K562 (cell line): ENCODE measurements at regions not wholly inside any gene's neighbourhood (a gene's known extent, or its start where the extent isn't known, plus 50 kb on each side); places are given as distances from the start of the nearest gene placed in this dataset.

Experiments used
- ATAC-seq: fragments of 200-7000 bp; cut with Tn5 transposase; 3 replicates; pipeline ENCODE4 v1.9.1; 2020; ENCODE audit warnings: moderate library complexity
- BruUV-seq: library from RNA; stranded (reverse); fragments of 400-500 nt; replicated peaks from 2 replicates; lab custom pipeline; 2021; lab: Mats Ljungman, UMichigan
- CTCF ChIA-PET: fragments of 300-600 bp; formaldehyde crosslinking; extraction: SDS; loops from one replicate; lab custom pipeline; 2021; ENCODE audit warnings: low intra/inter-chr PET ratio; lab: Yijun Ruan, JAX
- POLR2A ChIA-PET: fragments of 300-600, 350-650 bp; sonication (Branson Sonifier 250); formaldehyde crosslinking; extraction: SDS; loops from one replicate; lab custom pipeline; 2021; ENCODE audit warnings: antibody characterized with exemption, inconsistent platforms; lab: Yijun Ruan, JAX
- DNase-seq, 4 experiments: peaks; one replicate each; pipeline versions ENCODE4 v3.0.0 to v3.0.0-alpha.2; 2011 to 2018; ENCODE audit warnings: low spot score in 3 of 4, mixed read lengths in 3 of 4; ENCODE audit errors: extremely low read depth in 1 of 4
- FAIRE-seq: peaks from 2 replicates; lab custom pipeline; 2011; peaks lifted over from hg19 to GRCh38; lab: Jason Lieb, UNC
- H2AFZ ChIP-seq: 2 replicates; pipeline ENCODE4 v1.6.0; 2011; ENCODE audit warnings: low read depth, low read length, control low read depth, inconsistent platforms
- H3K27ac ChIP-seq: fragments of 200-600 bp; 3 replicates; pipeline ENCODE4 v1.8.0; 2011; ENCODE audit warnings: low read depth, mild to moderate bottlenecking, control low read depth, inconsistent platforms, low read length, moderate library complexity, mixed read lengths; ENCODE audit errors: extremely low read depth
- H3K27me3 ChIP-seq, 2 experiments: fragments of 300-600 bp in 1 of 2; 2 replicates in 1 of 2; 3 replicates in 1 of 2; pipeline versions ENCODE4 v1.6.0 to v1.8.0; 2011; ENCODE audit warnings: inconsistent platforms in 2 of 2, low read length in 2 of 2, mild to moderate bottlenecking in 1 of 2, mixed read lengths in 1 of 2, moderate library complexity in 1 of 2; ENCODE audit not compliant: control insufficient read depth in 2 of 2, insufficient read depth in 2 of 2
- H3K36me3 ChIP-seq: fragments of 300-600 bp; 3 replicates; pipeline ENCODE4 v1.8.0; 2011; ENCODE audit warnings: mild to moderate bottlenecking, low read length, inconsistent platforms; ENCODE audit not compliant: control insufficient read depth, insufficient read depth
- H3K4me1 ChIP-seq, 2 experiments: fragments of 200-600 bp in 1 of 2; replicated peaks in 1 of 2; 2 replicates in 1 of 2; 3 replicates in 1 of 2; pipeline versions ENCODE4 v1.5.1 to v1.8.0; 2011; ENCODE audit warnings: inconsistent platforms in 2 of 2, low read length in 2 of 2, mild to moderate bottlenecking in 1 of 2, mixed read lengths in 1 of 2, moderate library complexity in 1 of 2; ENCODE audit not compliant: control insufficient read depth in 2 of 2, insufficient read depth in 2 of 2
- H3K4me2 ChIP-seq: 2 replicates; pipeline ENCODE4 v1.6.1; 2011; ENCODE audit warnings: low read length, control low read depth, inconsistent platforms, mixed read lengths; ENCODE audit not compliant: insufficient read depth
- H3K4me3 ChIP-seq: fragments of 200-600 bp; sonication (generic), shearing (Covaris generic); 2 replicates; pipeline ENCODE4 v1.5.1; 2016; ENCODE audit warnings: control low read depth, inconsistent platforms
- H3K79me2 ChIP-seq: fragments of 200-600 bp; 3 replicates; pipeline ENCODE4 v1.8.0; 2011; ENCODE audit warnings: low read length, inconsistent platforms; ENCODE audit not compliant: control insufficient read depth, insufficient read depth
- H3K9ac ChIP-seq, 2 experiments: 2 replicates each; pipeline versions ENCODE4 v1.6.0 to v1.6.1; 2011; ENCODE audit warnings: low read depth in 2 of 2, low read length in 2 of 2, control low read depth in 1 of 2, inconsistent platforms in 1 of 2, mild to moderate bottlenecking in 1 of 2, mixed read lengths in 1 of 2; ENCODE audit not compliant: insufficient read depth in 1 of 2
- H3K9me1 ChIP-seq: one replicate; pipeline ENCODE4 v1.6.0; 2011; ENCODE audit warnings: inconsistent platforms, mild to moderate bottlenecking, low read length, moderate library complexity; ENCODE audit not compliant: control insufficient read depth, insufficient read depth
- H3K9me3 ChIP-seq: replicated peaks from 2 replicates; pipeline ENCODE4 v1.5.1; 2011; ENCODE audit warnings: low read depth, low read length, inconsistent platforms; ENCODE audit not compliant: control insufficient read depth, insufficient read depth
- H4K20me1 ChIP-seq: replicated peaks from 2 replicates; pipeline ENCODE4 v1.6.1; 2011; ENCODE audit warnings: low read length, inconsistent platforms, mixed read lengths; ENCODE audit not compliant: control insufficient read depth, insufficient read depth
- CSDE1 ChIP-seq, 2 experiments: fragments of 450-650 bp; IDR thresholded peaks; 2 replicates each; pipeline ENCODE4 v1.6.1; 2016; ENCODE audit warnings: mild to moderate bottlenecking in 1 of 2
- FOXJ3 ChIP-seq: sonication (generic); formaldehyde crosslinking; IDR thresholded peaks from 2 replicates; pipeline ENCODE4 v1.4.0; 2020; ENCODE audit warnings: mild to moderate bottlenecking, missing genetic modification reagents
- FOXK2 ChIP-seq, 2 experiments: fragments of 450-650 bp; IDR thresholded peaks in 1 of 2; conservative IDR thresholded peaks in 1 of 2; 2 replicates each; pipeline ENCODE4 v1.6.1; 2016; ENCODE audit warnings: low read depth in 2 of 2, mild to moderate bottlenecking in 1 of 2
- JUN ChIP-seq, 2 experiments: sonication (generic) in 1 of 2; formaldehyde crosslinking in 1 of 2; IDR thresholded peaks; 2 replicates each; pipeline versions ENCODE4 v1.6.1 to v1.8.0; 2012 to 2022; ENCODE audit warnings: borderline replicate concordance in 2 of 2, mild to moderate bottlenecking in 2 of 2, improper control_type of control experiment in 1 of 2, low read depth in 1 of 2, low read length in 1 of 2, missing genetic modification reagents in 1 of 2
- NEUROD1 ChIP-seq: fragments of 150-350 bp; IDR thresholded peaks from 2 replicates; pipeline ENCODE4 v1.6.1; 2014; ENCODE audit warnings: borderline replicate concordance, low read length, low read depth; ENCODE audit not compliant: partially characterized antibody
- RNF2 ChIP-seq: sonication (generic); IDR thresholded peaks from 2 replicates; pipeline ENCODE4 v1.6.1; 2016
- TCF7L2 ChIP-seq: fragments of 150-350 bp; IDR thresholded peaks from 2 replicates; pipeline ENCODE4 v1.6.1; 2016; ENCODE audit warnings: low read depth, mild to moderate bottlenecking, low read length, moderate library complexity
- TRIM28 ChIP-seq: fragments of 450-650 bp; IDR thresholded peaks from 2 replicates; pipeline ENCODE4 v1.6.1; 2017
- ZNF561 ChIP-seq: fragments of 450-650 bp; formaldehyde crosslinking; conservative IDR thresholded peaks from 2 replicates; pipeline ENCODE4 v1.4.0; 2020; ENCODE audit warnings: mild to moderate bottlenecking, moderate library complexity
- WGBS: fragments of 100-300 bp; shearing (Covaris generic); methylation state at CpG from one replicate; pipeline ENCODE4 v1.1.6; 2016; ENCODE audit warnings: low coverage, mixed read lengths; ENCODE audit not compliant: insufficient coverage; ENCODE audit errors: missing lambda C conversion rate; 5-methylcytosine and 5-hydroxymethylcytosine counted together
- in situ Hi-C: fragments of 300-500 bp; cut with MboI; formaldehyde crosslinking; loops from 4 replicates; pipeline ENCODE4 v1.15.0; 2018; ENCODE audit warnings: inconsistent platforms, mixed read lengths
- intact Hi-C: fragments of 100-400 bp; cut with micrococcal nuclease; formaldehyde crosslinking; loops from 2 replicates; pipeline ENCODE4 v1.14.2; 2022
- TF ChIP-seq, protein P1 (sequence below): fragments of 450-650 bp; IDR thresholded peaks from 2 replicates; pipeline ENCODE4 v1.6.1; 2016; ENCODE audit warnings: borderline replicate concordance

- no peak for TF ChIP-seq TCF7L2
- TF ChIP-seq JUN (IDR thresholded peaks at IDR 0.05; ENCODE audit: borderline replicate concordance, low read depth, low read length): no peak
- no peak for TF ChIP-seq JUN (CRISPR knock-in tag; IDR thresholded peaks at IDR 0.05; ENCODE audit: borderline replicate concordance)
- TF ChIP-seq RNF2: no peak
- TF ChIP-seq FOXJ3 (CRISPR knock-in tag): no peak
These were observed 760.2 kb upstream of the AGA start (continued) for GRCh38 chr4:178202422-178202821.

DNA sequence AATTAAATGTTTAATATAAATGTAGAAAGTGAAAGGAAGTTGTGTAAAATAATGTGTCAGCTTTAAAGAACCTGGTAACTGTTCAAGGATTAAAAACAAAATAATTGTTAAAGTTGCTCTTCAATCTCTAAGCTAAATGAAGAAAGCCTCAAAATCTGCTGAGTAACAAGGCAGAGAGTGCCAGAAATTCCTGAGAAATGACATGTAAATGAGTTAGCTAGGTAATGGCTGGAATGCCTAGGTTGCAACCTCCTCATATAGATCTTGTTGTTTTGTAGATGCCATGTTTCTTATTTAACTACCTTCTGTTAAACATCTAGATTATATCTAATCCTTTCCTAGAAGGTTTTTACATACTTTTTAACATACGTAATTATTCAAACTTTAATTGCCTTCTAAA lies 763.6 kb upstream of the AGA start:
- ChIA-PET CTCF (no interaction called here), POLR2A (no interaction called here)
- Histone ChIP-seq H3K9me1 (no peaks in the 10 kb centered on the region), H3K9ac (no peak overlapping the region), H3K4me1 (no peaks in the 10 kb centered on the region), H4K20me1 (no peaks in the 10 kb centered on the region), H3K36me3 (no peaks in the 10 kb centered on the region), H3K27me3 (no peaks in the 10 kb centered on the region), H3K4me2 (no peak overlapping the region), H3K27ac (no peak overlapping the region), H3K4me3 (no peak overlapping the region), H3K79me2 (no peaks in the 10 kb centered on the region), H3K9me3 (no peaks in the 10 kb centered on the region), H2AFZ (no peak overlapping the region)
- FAIRE-seq (no peak), DNase-seq (no peak), ATAC-seq (no peak)
- intact Hi-C loops (no loop called here), in situ Hi-C loops (no loop called here)
- WGBS: 0% methylated on average over 1 of the region's 1 CpG
- BruUV-seq: no TSS peak
- no peak for TF ChIP-seq CSDE1 (IDR thresholded peaks at IDR 0.05)
- no peak for TF ChIP-seq TRIM28
- TF ChIP-seq NEUROD1: no peak
- TF ChIP-seq FOXK2 (conservative IDR thresholded peaks at IDR 0.05 in 1 of 2, IDR thresholded peaks at IDR 0.05 in 1 of 2; ENCODE audit: low read depth in 2 of 2): no peak
- TF ChIP-seq, protein P1, sequence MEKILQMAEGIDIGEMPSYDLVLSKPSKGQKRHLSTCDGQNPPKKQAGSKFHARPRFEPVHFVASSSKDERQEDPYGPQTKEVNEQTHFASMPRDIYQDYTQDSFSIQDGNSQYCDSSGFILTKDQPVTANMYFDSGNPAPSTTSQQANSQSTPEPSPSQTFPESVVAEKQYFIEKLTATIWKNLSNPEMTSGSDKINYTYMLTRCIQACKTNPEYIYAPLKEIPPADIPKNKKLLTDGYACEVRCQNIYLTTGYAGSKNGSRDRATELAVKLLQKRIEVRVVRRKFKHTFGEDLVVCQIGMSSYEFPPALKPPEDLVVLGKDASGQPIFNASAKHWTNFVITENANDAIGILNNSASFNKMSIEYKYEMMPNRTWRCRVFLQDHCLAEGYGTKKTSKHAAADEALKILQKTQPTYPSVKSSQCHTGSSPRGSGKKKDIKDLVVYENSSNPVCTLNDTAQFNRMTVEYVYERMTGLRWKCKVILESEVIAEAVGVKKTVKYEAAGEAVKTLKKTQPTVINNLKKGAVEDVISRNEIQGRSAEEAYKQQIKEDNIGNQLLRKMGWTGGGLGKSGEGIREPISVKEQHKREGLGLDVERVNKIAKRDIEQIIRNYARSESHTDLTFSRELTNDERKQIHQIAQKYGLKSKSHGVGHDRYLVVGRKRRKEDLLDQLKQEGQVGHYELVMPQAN: no peak
- TF ChIP-seq ZNF561: no peak
